GM19240 (cell line): ENCODE measurements at regions not wholly inside any gene's neighbourhood (a gene's known extent, or its start where the extent isn't known, plus 50 kb on each side); places are given as distances from the start of the nearest gene placed in this dataset.
A peak's percentile ranks its signal among the peaks of the same experiment; 100 is the strongest.

Source experiments
- DNase-seq: peaks from one replicate; pipeline ENCODE4 v3.0.0; 2011; ENCODE audit warnings: low spot score; ENCODE audit not compliant: insufficient read length

DNA sequence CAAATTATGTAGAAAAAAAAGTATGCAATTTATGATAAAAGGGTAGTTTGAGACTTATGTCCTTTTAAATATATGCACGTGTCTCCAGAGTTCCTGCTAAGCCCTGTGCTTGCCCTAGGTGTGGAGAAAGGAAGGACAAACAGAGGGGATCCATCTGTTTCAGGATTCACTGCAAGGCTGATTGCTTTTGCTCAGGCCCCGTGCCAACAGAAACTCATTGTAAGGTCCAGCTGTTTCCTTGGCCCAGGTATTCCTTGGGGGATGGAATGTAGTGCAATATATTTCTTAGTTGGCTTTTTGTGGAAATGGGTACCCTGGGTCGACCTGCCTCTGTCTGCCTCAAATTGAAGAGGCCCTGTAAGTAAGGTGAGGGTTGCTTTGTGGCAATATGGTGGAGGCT is 268.6 kb upstream of the CLINT1 start:
- no peak for DNase-seq

DNA sequence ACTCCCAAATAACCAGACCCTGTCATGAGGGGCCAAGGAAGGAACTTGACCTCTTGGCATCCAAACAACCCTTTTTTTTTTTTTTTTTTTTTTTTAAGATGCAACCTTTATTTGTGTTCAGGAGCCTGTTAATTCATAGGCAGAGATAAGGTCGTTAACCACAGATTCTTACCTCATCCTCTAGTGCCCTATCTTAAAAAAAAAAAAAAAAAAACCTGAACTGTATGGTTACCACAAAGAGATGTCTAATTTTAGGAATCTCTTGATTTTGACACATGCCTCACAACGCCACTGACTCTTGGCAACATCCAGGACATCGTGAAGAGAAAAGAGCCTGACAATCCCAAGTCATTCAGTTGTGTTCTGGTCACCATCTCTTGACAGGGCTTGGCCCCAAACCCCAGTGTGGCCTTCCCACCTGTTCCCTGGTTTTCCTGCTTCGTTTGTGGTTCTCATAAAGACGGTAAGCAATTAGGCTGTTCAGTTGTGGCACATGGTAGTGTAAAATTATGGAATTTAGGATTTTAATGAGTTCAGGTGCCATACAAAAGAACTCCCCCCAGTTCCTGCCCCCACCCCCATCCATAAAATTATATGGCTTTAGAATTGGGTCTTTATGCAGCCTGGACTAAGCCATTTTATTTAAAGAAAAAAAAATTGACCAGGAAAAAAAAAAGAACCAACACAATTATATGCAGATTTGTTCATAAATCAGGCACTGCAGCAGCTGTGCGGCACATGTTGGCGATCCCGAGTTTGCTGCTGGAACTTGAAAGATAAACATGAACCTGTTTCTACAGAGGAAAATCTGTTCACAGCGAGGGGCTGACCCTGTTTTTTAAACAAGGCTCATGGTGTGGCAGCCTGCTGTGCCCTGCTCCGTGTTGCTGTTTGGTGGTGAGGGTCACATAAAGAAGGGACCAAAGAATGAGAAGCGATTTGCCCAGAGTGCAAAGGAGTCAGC is 267.8 kb upstream of the CLINT1 start:
- no peak for DNase-seq

DNA sequence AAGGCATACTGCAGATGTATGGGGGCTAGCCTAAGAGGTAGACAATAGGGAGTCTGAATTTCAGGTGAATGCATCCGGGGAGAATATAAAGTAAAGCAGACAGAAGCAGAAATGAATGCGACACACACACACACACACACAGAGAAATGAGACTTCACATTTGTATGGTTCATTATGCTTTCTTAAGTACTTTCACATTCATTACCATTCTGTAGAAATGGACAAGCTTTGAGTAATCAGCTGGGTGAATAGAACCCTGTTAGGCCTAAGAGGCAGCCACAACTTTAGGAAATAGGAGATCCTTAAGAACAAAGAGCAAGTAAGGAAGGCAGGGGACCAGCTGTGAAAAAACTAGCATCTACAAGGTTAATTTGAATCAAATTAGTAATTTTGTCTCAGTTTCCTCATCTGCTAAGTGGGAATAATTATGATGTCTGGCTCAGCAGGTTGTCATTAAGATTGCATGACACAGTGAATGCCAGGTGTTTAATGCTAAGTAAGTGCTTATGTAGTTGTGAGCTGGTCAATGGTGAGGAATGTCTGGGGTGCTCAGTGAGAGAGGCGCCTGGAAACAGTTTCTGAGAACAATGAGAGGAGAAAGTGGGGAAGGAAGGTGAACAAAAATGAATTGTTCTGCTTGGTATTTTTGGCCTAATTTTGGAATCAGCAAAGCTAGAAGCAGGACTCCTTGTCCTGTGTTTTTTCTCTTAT is 265.8 kb upstream of the CLINT1 start:
- no peak for DNase-seq

DNA sequence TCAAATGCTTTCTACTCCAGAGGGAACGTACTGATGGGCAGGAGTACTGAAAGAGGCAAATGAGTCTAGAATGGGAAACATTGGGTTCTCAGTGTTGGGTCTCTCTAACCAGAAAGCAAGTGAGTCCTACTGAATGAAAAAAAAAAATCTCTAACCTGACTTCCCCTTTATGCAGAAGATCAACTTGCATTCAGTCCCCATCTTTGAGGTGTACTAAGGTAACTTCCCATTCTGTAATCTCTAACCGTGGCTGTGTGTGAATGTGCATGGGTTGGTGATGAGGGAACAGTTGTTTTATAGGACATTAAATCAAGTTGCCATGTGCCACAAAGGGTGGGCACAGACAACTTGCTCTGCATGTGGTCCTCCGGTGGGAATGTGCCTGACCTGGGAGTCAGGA is 264.6 kb upstream of the CLINT1 start:
- DNase-seq = no peak

DNA sequence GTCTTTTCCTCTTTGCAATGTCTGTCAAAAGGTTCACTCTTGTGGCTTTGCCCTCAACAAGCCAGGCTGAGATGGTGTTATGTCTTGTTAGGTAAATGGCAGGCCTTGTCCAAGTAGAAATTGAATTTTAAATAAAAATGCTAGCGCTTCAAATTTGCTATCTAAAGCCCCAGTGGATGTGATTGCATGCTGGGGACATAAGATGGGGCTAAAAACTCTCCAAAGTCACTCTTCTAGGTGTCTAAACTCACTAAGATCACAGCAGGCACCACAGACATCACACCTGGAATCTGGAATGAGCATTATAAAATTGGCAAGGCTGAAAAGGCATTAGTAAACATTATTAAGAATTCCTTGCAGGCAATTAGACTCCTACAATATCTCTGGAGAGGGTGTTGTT is 262.7 kb upstream of the CLINT1 start:
- DNase-seq = no peak

DNA sequence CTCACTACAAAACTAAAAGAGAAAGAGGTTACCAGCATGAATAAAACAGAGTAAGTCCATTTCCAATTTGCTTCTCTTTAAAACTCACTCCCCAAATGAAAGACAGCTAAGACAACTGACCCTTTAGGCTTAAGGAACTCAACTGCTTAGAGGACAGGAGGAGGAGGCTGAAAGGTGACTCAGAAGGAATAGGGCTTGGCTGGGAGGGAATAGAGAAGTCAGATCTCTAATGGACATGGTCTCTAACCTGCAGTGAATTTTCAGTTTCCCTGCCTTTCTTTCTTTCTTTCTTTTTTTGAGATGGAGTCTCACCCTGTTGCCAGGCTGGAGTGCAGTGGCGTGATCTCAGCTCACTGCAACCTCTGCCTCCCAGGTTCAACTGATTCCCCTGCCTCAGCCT is 261.8 kb upstream of the CLINT1 start:
- no peak for DNase-seq

DNA sequence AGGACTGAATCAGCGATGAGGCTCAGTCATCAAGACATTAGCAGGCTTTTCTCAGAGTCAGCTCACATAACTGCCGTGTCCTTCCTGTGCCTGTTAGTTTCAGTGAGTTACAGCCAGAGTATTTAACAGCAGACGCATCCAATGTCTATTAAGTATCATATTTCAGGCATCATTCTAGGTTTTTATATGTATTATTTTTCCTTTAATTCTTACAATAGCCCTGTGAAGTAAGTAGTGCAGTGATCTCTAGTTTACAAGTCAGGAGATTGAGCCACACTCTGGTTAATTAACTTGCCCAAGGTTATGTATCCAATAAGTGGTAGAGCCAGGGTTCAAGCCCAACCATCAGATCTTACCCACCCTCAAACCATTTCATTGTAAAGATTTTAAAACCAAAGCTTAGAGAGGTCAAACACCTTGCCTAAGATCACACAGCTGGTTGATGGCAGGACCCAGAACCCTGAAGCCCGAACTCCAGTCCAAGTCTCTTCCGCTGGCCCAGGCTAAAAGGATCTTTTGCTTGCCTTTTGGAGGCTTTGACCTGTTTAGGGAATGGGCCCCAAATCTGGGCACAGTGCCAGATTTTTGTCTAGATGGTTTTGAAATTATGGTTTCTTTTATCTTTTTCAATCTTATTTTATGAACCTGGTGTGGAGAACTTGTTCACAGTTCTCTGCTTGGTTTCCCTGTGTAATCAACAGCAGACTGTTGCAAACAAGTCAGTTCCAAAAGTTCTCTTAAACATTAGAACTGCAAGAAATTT is 261.2 kb upstream of the CLINT1 start:
- DNase-seq = no peak

DNA sequence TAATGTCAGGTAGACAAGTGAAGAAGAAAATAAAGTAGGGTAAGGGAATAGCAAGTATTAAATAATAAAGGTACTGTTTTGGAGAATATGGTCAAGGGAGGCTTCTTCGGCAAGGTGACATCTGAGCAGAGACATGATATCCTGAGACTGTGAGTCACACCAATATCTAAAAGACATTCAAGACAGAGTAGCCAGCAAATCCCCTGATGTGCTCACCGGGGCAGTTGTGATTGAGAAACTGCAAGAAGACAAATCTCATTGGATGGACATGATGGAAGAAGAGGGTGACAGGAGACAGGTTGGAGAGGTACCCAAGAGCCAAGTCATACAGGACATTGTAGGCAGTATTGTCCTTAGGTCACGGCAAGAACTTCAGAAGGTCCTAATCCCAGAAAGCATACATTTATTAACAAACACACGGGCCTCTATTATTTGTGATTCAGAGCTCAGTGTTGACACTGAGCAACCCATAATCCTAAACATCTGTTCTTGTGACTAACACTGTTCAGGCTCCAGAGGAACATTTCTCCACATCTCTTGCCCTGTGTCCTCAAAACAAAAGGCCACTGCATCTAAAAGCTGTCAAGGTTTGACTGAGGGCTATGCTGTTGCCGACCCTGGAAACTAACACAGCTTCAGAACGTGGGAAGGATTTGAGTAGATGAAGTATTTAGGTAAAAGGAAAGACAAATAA is 258.7 kb upstream of the CLINT1 start:
- no peak for DNase-seq

DNA sequence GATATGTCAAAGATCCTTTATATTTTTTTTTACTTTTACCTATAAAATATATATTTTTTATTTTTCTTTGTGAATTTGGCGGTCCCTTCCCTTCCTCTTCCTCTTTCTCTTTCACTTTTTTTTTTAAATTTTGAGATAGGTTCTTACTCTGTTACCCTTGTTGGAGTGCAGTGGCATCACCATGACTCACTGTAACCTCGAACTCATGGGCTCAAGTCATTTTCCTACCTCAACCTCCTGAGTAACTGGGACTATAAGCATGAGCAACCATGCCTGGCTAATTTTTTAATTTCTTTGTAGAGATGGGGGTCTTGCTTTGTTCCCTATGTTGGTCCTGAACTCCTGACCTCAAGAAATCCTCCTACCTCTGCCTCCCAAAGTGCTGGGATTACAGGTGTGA is 258.0 kb upstream of the CLINT1 start:
- DNase-seq = no peak

DNA sequence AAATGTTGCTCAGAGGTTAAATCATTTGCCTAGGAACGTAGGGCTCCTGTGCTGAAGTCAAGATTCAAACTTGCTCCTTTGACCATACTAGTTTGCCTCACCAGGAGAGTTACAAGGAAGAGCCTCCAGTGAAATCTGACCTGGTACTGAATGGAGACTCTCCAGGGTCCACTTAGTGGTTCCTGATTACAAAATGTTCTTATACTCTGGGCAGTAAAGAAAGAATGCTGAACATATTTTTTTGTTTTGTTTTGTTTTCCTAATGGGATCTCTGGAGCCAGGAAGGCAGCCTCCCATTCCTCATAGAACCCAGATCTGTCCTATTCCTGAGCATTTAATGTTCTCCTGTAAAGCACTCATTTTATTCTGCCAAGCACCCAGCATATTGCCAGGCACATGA is 256.5 kb upstream of the CLINT1 start:
- no peak for DNase-seq

DNA sequence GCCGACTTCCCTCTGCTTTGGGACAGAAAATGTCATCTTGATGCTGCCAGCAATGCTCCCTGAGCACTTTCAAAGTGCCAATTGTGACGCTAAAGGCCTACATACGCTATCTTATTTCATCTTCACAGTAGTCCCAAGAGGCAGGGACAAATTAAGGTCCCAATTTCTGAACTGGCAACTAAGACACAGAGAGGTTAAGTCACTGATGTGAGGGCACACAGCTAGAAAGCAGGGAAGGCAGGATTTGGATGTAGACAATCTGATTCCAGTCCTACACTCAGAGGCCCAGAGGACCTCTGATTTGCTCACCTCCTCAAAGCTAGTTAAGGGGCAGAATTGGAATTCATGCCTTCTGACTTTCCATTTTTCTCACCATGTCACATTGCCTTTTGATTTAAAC is 249.2 kb upstream of the CLINT1 start:
- no peak for DNase-seq

DNA sequence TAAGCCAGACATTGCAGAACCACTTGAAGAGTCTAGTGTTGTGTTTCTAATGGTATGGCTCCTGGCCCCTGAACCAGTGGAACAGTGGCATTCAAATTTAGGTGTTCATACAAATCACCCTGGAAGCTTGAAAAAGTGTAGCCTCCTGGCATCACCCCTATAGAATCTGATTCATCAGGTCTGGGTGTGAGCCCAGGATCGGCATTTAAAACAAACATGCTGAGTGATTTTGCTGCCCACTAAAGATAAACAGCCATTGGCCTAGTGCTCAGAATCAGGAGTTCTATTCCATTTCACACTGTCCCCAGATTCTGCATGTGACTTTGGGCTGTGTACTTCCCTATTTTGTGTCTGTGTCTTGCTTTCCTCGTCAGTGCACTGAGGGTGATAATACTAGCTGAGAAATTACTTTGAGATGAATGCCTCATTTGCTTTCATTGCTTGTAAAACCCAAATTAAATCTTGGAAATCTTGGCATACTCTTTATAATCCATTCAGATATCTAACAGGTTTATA is 241.5 kb upstream of the CLINT1 start:
- no peak for DNase-seq

DNA sequence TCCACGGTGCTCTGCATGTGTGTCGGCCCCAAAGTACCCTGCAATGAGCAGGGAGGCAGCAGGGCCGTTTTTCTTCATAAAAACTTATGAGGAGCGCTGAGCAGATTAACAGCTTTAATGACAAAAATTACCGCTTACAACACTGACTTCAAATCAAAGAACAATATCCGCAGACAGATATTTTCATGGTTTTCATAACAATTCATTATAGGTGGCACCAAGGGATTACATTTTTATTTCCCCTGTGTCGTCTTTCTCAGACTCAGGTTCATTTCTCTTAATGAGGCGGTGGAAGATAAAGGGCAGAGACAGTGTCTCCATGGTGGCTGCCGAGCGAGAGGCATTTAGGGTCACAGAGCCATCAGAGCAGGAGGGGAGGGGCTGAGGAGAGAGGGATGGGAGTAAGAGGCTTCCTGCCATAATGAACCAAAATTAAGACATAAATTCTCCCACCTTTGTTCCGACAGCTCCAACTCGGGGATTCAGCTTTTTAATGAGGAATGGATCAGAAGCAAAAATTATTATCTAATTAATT is 240.7 kb upstream of the CLINT1 start:
- DNase-seq = no peak

DNA sequence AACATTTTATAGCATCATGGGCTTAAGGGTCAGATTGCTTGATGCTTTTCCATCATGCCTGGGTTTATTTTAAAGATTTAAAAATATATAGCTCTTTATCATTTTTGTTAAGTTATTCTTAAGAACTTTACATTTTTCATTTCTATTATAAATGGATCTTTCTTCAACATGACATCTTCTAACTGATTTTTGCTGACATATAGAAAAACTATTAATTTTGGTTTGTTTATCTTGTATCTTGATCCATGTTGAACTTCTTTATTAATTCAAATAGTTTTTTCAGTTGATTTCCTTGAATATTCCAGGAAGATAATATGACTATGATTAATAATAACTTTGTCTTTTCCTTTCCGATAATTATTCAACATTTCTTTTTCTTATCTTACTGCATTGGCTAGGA is 237.9 kb upstream of the CLINT1 start:
- DNase-seq = no peak

DNA sequence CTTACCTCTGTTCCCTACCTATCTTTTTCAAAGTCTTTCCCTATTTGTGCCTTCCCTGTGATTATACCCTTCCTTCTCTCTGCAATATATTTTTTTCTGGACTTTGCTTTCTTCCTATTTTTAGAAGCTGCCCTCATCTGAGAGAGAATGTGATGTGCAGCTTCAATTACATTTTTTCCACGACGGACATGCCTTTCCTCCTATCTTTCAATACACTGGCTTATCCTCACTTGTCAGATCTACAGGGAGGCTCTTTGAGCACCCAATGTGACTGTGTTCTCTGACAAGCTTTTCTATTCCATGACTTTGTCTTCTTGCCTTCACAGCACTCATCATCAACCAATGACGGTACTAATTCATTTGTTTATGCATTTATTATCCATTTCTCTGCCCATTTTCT is 227.9 kb upstream of the CLINT1 start:
- DNase-seq = no peak

DNA sequence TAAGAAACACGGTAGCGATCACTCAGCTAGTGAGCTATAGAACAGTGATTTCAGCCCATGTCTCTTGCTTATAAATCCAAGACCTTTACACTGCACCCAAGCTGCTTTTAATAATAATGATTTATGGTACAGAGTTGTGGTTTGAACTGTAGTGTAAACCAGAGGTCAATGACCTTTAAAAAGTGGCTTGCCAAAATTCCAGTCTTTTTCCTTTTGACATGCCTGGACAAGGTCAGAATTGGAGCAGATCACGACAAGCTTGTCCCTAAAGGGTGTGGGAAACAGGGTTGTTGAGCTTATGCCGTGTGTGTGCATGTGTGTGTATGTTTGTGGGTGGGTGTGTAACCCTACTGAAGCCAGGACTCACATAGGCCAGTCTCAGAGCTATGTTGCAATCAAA is 225.3 kb upstream of the CLINT1 start:
- DNase-seq = no peak

DNA sequence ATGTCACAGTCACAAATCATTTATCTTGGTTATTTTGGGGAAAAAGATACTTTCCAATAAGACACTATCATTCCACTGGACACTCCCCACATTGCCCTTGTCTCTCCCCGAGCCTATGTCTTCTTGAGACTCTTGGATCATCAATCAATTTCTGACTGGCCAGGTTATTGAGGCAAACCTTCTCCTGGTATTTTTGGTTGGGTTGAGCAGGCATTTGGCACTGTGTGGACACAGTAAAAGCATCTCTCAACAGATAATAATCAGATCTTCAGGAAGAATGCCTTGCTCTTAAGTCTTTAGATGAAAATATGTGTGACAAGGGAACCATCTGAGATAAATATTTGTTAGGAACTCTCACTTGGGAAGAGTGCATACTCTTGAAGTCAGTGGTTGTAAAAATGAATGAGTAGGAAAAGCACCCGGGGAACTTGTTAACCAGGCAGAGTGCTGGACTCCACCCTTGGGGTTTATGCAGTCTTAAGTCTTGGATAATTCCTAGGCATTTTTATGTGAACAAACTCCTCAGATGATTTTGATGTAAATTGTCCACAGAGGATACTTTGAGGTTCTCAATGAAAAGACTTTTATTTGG is 223.8 kb upstream of the CLINT1 start:
- no peak for DNase-seq

DNA sequence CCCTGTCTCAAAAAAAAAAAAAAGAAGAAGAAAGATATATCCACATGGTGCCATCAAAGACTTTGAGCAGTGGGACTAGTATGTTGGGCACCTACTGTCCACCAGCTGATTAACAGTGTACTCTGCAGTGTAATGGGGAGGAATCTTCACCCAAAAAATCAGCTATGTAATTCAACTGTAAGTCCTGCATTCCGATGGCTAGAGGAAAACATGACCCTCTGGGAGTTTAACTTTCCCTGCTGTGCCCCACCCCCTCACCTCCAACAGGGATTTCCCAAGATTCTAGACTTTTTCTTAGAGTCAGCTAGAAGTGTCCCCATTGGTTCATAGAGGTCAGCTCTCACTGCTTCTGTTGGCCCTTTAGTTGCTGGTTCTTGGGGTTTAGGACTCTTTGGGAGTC is 221.2 kb upstream of the CLINT1 start:
- DNase-seq = no peak

DNA sequence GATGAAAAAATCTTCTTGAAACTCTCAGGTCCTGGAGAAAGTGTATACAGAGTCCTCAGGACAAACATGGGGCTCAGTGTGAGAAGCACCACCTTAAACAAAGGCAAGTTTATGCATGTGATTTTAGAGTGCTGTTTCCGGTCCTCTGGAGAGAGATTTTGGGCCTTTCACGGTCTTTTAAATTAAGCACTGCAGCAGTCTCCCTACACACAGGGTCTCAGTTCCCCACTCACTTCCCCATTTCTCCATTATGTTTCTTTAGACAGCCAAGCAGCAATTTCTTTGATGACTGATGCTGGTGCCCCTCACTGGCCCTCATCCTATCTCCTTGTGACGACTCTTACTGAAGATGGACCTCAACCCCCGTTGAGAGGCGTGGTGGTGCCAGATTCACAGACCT is 220.2 kb upstream of the CLINT1 start:
- DNase-seq = no peak

DNA sequence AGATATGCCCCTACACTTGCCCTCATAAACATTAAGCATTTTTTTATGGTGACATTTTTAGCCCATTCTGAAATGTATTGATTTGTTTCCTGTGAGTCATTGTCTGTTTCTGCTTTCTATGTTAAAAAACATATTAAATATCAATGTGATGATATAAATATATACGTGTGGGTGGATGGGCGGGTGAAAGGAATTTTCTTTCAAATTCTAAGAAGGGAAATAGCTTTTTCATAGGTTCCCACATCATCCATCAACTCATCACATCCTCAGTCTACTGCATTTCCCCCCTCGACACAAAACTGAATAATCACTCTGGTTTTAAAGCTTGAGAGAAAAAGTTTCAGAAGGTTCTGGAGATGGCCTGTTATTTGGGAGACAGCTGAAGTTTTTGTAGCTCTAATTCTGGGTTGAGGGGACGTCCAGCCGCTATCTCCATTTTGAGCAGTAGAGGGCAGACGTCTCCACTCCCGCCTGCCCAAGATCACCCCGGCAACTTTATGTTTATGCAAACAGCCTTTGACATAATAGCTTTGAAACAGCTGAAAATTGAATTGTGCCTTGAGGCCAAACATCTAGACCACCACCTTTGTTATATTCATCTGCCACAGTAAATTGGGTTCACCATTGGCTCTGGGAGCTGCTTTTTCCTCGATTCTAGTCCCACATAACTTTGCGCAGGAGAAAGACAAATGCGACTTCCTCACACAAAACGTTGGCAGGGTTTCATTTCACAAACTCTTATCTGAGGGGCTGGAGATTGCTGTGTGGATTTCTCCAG is 216.2 kb upstream of the CLINT1 start:
- peak; percentile 35 for DNase-seq
